NCI-H2171 (cell line): ENCODE measurements at regions not wholly inside any gene's neighbourhood (a gene's known extent, or its start where the extent isn't known, plus 50 kb on each side); places are given as distances from the start of the nearest gene placed in this dataset.

Experiments
- DNase-seq: peaks from one replicate; lab custom pipeline; 2025; lab: John Stamatoyannopoulos, UW

GRCh38 chr9:13990331-13990730 lies 323.6 kb downstream of the NFIB start:
- no peak for DNase-seq

GRCh38 chr9:13988944-13989343 lies 325.0 kb downstream of the NFIB start:
- DNase-seq: no peak

- no peak for DNase-seq
Measured at GRCh38 chr9:13983607-13984006, 330.3 kb downstream of the NFIB start.

GRCh38 chr9:13979941-13980318 lies 334.0 kb downstream of the NFIB start:
- DNase-seq: no peak

DNA sequence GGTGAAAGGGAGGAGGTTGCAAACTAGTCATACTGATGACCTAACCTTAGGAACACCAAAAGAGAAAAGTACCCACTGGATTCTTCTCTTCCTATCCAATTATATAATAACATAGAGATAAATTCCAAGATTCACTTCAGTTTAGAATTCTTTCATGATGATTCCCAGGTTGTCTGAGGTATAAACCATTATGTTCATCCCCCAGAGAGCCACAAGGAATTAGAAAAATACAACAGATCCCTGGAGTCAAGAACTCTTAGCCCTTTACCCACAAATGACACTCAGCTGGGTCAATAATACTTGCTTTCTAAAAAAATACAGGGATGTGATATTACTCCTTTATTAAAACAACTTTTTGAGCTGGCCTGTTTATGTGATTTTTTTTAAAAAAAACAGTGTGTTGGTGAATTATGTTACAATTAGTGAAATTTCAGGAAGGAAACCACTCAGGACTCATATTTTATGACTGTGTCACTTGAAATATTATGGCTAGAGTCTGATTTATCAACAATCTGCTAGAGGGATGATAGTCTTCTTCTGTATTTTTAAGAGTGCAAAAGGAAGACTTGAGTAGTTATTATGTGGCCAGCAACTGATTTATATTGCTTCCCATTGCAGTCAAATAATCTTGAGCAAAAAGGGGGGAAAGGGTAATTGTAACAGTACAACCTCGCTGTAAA lies 338.2 kb downstream of the NFIB start:
- DNase-seq: no peak

- DNase-seq: no peak
Measured at GRCh38 chr9:13974891-13975290, 339.1 kb downstream of the NFIB start.

GRCh38 chr9:13971966-13972655 lies 341.8 kb downstream of the NFIB start:
- no peak for DNase-seq

- DNase-seq: no peak
Measured at GRCh38 chr9:13971415-13971814, 342.5 kb downstream of the NFIB start.

DNA sequence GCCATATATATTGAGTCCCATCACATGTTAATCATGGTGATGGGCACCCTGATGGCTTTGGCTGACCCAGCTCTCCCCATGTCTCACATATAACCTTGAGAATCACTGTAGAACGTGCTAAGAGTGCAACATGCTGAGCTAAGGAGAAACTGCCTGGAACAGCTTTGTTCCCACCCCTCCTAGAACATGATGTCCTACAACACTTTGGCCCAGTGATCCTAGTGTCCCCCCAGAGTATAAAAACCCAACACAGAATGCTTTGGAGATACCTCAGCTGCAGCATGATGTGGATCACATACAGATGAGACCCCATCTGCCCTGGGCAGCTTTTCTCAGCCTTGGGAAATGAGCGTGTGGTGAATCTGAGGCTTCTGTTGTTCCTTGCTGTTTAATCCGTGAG lies 343.5 kb downstream of the NFIB start:
- DNase-seq: no peak

DNA sequence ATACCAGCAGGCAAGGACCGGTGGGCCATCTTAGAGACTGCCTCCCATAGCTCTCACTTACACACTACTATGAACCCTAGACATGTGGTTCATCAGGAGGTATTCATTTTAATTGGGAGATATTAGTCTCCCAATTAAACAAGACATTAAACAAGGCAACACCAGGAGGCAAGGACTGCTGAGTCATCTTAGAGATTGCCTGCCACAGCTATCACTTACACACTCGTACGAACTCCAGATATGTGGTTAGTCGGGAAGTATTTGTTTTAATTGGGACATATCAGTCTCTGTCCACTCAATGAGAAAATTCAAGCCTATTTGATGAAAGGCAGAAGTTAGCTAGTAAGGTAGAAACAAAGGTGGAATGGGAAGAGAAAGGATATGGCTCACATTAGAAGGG lies 343.9 kb downstream of the NFIB start:
- no peak for DNase-seq

GRCh38 chr9:13967438-13967837 lies 346.5 kb downstream of the NFIB start:
- DNase-seq: no peak

DNA sequence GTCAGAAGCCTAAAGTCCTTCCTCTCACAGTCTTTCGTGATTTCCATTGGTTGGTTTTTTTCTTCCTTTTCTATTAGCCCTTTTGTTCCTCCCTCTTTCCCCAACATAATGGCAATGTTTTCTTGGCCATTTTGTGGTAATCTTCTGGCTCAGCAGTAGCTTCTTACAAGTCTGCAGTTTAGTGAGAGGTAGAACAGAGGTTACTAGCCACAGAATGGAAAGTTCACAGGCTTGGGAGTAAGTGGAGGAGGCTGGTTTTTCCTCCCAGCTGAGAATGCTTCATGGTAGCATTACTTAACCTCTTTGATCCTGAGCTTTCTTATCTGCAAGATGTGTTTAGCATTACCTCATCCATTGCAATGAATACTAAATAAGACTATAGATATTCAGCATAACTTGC lies 346.9 kb downstream of the NFIB start:
- DNase-seq: no peak

DNA sequence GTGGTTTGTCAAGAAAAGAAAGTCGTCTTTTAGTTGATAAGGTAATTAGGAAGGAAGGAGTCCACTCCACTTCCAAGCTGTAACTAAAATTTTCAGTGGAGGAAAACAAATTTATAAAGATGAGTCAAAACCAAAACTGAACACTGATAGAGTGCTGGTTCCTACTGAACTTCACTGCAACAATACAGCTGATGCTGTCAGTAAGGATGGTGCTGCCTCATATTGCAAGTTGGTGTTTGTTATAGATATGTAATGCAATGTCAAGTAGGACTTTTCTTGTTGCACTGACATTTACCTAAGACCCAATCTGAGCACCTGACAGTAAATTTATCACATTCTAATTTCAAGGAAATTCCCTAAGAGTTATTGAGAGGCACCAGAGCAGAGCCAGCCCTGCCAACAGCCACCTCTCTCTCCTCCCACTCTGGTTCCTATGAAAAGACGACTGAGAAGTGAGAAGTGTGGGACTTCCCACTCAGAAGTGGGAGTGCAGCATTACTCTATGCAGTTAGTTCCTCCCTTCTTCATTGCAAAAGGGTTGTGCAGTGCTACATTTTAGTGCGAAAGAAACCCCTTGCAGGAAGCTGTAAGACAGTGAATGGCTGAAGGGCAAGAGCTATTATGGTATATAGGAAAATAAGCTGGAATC lies 350.8 kb downstream of the NFIB start:
- DNase-seq: no peak

- DNase-seq: no peak
Measured at GRCh38 chr9:13962006-13962405, 351.9 kb downstream of the NFIB start.

GRCh38 chr9:13960011-13960765 lies 353.8 kb downstream of the NFIB start:
- DNase-seq: no peak

DNA sequence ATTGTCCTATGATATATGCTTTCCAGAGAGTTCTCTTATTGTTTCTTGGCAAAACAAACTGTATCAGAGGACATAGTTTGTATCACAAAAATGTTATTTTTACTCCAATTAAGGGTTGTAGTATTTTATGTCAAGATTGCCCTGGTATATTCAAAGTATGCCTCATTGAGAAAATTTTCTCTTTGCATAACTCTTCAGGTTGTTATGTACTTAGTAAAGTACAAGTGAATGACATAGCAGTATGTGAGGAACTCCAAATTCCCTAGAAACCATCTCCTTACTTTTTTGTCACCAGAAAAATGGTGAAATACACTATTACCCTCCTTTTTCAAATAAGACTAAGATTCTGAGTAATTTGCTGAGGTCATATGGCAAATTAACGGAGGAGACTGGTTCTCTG lies 355.3 kb downstream of the NFIB start:
- DNase-seq: no peak

GRCh38 chr9:13957089-13957488 lies 356.9 kb downstream of the NFIB start:
- no peak for DNase-seq

DNA sequence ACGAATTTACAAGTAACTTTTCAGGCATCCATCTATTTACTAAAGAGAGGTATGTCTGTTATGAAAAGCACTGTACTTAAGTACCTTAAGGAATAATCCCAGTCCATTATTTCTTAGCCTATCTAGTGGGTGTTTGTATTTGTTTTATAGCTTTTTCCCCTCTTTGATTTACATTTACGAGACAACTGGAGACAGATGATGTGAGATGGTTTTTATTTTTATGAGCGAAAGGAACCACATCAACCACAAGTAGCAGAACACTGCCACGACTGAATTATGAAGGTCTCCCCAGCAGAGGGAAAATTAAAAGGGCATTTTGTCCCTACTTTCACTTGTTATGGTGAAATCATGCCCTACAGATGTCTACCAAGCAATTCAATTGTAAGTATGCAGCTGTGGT lies 357.8 kb downstream of the NFIB start:
- no peak for DNase-seq

- DNase-seq: no peak
Measured at GRCh38 chr9:13952906-13953305, 361.0 kb downstream of the NFIB start.

- DNase-seq: no peak
Measured at GRCh38 chr9:13948037-13948436, 365.9 kb downstream of the NFIB start.

DNA sequence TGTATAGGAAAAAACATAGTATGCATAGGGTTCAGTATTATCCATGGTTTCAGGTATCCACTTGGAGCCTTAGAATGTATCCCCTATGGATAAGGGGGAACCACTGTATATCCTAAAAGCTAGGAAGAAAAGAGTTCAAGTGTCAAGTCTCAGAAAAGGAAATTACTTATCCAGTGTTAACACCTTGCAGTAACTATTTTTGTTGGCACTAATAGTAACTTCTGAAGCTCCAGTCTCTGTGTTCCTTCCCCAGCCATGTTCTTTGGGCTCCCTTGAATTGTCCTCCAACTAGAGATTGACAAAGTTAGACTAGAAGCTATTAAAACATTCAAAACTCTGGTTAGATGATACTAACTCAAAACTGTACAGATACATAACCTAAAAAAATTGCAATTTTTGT lies 370.8 kb downstream of the NFIB start:
- DNase-seq: no peak

DNA sequence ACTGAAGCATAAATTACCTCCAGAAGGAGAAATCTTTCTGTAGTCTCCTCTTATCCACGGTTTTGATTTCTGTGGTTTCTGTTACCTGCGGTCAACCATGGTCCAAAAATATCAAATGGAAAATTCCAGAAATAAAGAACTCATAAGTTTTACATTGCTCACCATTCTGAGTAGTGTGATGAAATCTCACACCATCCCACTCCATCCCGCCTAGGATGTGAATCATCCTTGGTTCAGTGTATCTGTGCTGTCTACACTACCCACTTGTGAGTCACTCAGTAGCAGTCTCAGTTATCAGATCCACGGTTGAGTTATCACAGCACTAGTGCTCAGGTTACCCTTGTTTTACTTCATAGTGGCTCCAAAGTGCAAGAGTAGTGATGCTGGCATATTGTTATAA lies 371.2 kb downstream of the NFIB start:
- DNase-seq: no peak

DNA sequence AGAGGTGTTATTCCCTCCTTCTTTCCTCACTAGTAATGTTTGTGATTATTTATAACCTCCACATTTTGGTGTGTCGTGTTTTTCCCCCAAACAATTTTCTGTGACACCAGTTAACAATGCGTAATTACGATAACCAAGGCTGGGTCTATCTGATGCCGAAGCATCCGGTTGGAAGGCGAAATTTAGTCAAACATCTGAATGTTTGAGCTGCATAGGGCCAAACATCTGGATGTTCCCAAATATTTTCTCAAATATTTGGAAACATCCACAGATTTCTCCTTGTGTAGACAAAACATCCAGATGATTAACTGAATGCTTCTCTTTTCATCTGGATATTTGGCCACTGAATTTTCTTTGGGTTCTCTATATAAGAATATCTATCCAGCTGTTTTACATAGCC lies 371.7 kb downstream of the NFIB start:
- no peak for DNase-seq
